ENCODE measurements at regions not wholly inside any gene's neighbourhood (a gene's known extent, or its start where the extent isn't known, plus 50 kb on each side); places are given as distances from the start of the nearest gene placed in this dataset.
"Not testable (repeated sequence)": the region's sequence is repeated elsewhere in the genome, so short reads cannot be mapped to it uniquely, and the experiment has no call there.

GRCh38 chr2:153299809-153300208 is 178.8 kb downstream of the RPRM start:
- Histone ChIP-seq H3K4me3 (ENCODE audit: low read length) (no peak overlapping the region), H3K4me1 (ENCODE audit: insufficient read depth, low read length) (peaks cover 4% of the 10 kb centered on the region; the same call in 1 of the 2 replicates), H3K9me3 (ENCODE audit: insufficient read depth, low read depth, low read length) (no peaks in the 10 kb centered on the region), H3K9ac (ENCODE audit: low read depth, low read length) (no peak overlapping the region), H3K27ac (ENCODE audit: low read length) (no peak overlapping the region), H3K27me3 (ENCODE audit: insufficient read depth, low read length) (no peaks in the 10 kb centered on the region), H3K36me3 (ENCODE audit: insufficient read depth, low read depth, low read length) (no peaks in the 10 kb centered on the region)

GRCh38 chr2:153299217-153299616 is 179.3 kb downstream of the RPRM start:
- no peak overlapping the region for H3K27ac ChIP-seq (ENCODE audit: low read length)

GRCh38 chr2:153294199-153294786 is 184.3 kb downstream of the RPRM start:
- Histone ChIP-seq H3K27ac (ENCODE audit: low read length) (no peak overlapping the region), H3K4me1 (ENCODE audit: insufficient read depth, low read length) (peaks cover 4% of the 10 kb centered on the region; the same call in 1 of the 2 replicates), H3K27me3 (ENCODE audit: insufficient read depth, low read length) (no peaks in the 10 kb centered on the region), H3K9ac (ENCODE audit: low read depth, low read length) (no peak overlapping the region), H3K36me3 (ENCODE audit: insufficient read depth, low read depth, low read length) (no peaks in the 10 kb centered on the region), H3K9me3 (ENCODE audit: insufficient read depth, low read depth, low read length) (no peaks in the 10 kb centered on the region), H3K4me3 (ENCODE audit: low read length) (no peak overlapping the region)

More at GRCh38 chr2:153299217-153299616, 179.3 kb downstream of the RPRM start:
- no peaks in the 10 kb centered on the region for H3K9me3 ChIP-seq (ENCODE audit: insufficient read depth, low read depth, low read length)
- H3K4me3 ChIP-seq (ENCODE audit: low read length): no peak overlapping the region
- H3K27me3 ChIP-seq (ENCODE audit: insufficient read depth, low read length): no peaks in the 10 kb centered on the region
- no peaks in the 10 kb centered on the region for H3K36me3 ChIP-seq (ENCODE audit: insufficient read depth, low read depth, low read length)
- H3K9ac ChIP-seq (ENCODE audit: low read depth, low read length): no peak overlapping the region
- peaks cover 4% of the 10 kb centered on the region; the same call in 1 of the 2 replicates for H3K4me1 ChIP-seq (ENCODE audit: insufficient read depth, low read length)

GRCh38 chr2:153291718-153292117 is 186.8 kb downstream of the RPRM start:
- Histone ChIP-seq H3K9ac (ENCODE audit: low read depth, low read length) (no peak overlapping the region), H3K27ac (ENCODE audit: low read length) (no peak overlapping the region), H3K4me3 (ENCODE audit: low read length) (no peak overlapping the region), H3K27me3 (ENCODE audit: insufficient read depth, low read length) (no peaks in the 10 kb centered on the region), H3K4me1 (ENCODE audit: insufficient read depth, low read length) (no peaks in the 10 kb centered on the region), H3K9me3 (ENCODE audit: insufficient read depth, low read depth, low read length) (no peaks in the 10 kb centered on the region), H3K36me3 (ENCODE audit: insufficient read depth, low read depth, low read length) (no peaks in the 10 kb centered on the region)

GRCh38 chr2:153287109-153287801 is 191.3 kb downstream of the RPRM start:
- H3K27me3 ChIP-seq (ENCODE audit: insufficient read depth, low read length): no peaks in the 10 kb centered on the region
- no peak overlapping the region for H3K9ac ChIP-seq (ENCODE audit: low read depth, low read length)
- H3K9me3 ChIP-seq (ENCODE audit: insufficient read depth, low read depth, low read length): no peaks in the 10 kb centered on the region; the same call in 1 of the 2 replicates
- no peak overlapping the region for H3K27ac ChIP-seq (ENCODE audit: low read length)
- H3K36me3 ChIP-seq (ENCODE audit: insufficient read depth, low read depth, low read length): no peaks in the 10 kb centered on the region
- H3K4me3 ChIP-seq (ENCODE audit: low read length): peak overlapping the region; percentile 46; the same call in 1 of the 2 replicates
- no peaks in the 10 kb centered on the region for H3K4me1 ChIP-seq (ENCODE audit: insufficient read depth, low read length)

- H3K4me3 ChIP-seq (ENCODE audit: low read length): no peak overlapping the region
- H3K9me3 ChIP-seq (ENCODE audit: insufficient read depth, low read depth, low read length): peaks cover 12% of the 10 kb centered on the region; the same call in 1 of the 2 replicates
Measured at GRCh38 chr2:153268941-153269461, 209.6 kb downstream of the RPRM start.

GRCh38 chr2:153256876-153257275 is 221.7 kb downstream of the RPRM start:
- H3K4me1 ChIP-seq (ENCODE audit: insufficient read depth, low read length); H3K27me3 ChIP-seq (ENCODE audit: insufficient read depth, low read length); H3K36me3 ChIP-seq (ENCODE audit: insufficient read depth, low read depth, low read length); H3K9ac ChIP-seq (ENCODE audit: low read depth, low read length); H3K27ac ChIP-seq (ENCODE audit: low read length); H3K4me3 ChIP-seq (ENCODE audit: low read length); H3K9me3 ChIP-seq (ENCODE audit: insufficient read depth, low read depth, low read length): not testable (repeated sequence)

More at GRCh38 chr2:153268941-153269461, 209.6 kb downstream of the RPRM start:
- no peaks in the 10 kb centered on the region for H3K36me3 ChIP-seq (ENCODE audit: insufficient read depth, low read depth, low read length)
- H3K4me1 ChIP-seq (ENCODE audit: insufficient read depth, low read length): no peaks in the 10 kb centered on the region
- no peaks in the 10 kb centered on the region for H3K27me3 ChIP-seq (ENCODE audit: insufficient read depth, low read length)
- no peak overlapping the region for H3K27ac ChIP-seq (ENCODE audit: low read length)
- no peak overlapping the region for H3K9ac ChIP-seq (ENCODE audit: low read depth, low read length)

GRCh38 chr2:153246636-153247035 is 231.9 kb downstream of the RPRM start:
- H3K4me1 ChIP-seq (ENCODE audit: insufficient read depth, low read length); H3K9me3 ChIP-seq (ENCODE audit: insufficient read depth, low read depth, low read length); H3K36me3 ChIP-seq (ENCODE audit: insufficient read depth, low read depth, low read length); H3K4me3 ChIP-seq (ENCODE audit: low read length); H3K9ac ChIP-seq (ENCODE audit: low read depth, low read length); H3K27ac ChIP-seq (ENCODE audit: low read length): not testable (repeated sequence)
- peaks cover 17% of the 10 kb centered on the region for H3K27me3 ChIP-seq (ENCODE audit: insufficient read depth, low read length)

- Histone ChIP-seq H3K4me3 (ENCODE audit: low read length) (no peak overlapping the region), H3K27ac (ENCODE audit: low read length) (no peak overlapping the region), H3K36me3 (ENCODE audit: insufficient read depth, low read depth, low read length) (no peaks in the 10 kb centered on the region), H3K27me3 (ENCODE audit: insufficient read depth, low read length) (no peaks in the 10 kb centered on the region), H3K9ac (ENCODE audit: low read depth, low read length) (no peak overlapping the region), H3K4me1 (ENCODE audit: insufficient read depth, low read length) (no peaks in the 10 kb centered on the region), H3K9me3 (ENCODE audit: insufficient read depth, low read depth, low read length) (no peaks in the 10 kb centered on the region)
Measured at GRCh38 chr2:153235516-153235915, 243.0 kb downstream of the RPRM start.

GRCh38 chr2:153232464-153232863 is 246.1 kb downstream of the RPRM start:
- no peak overlapping the region for H3K27ac ChIP-seq (ENCODE audit: low read length)
- H3K27me3 ChIP-seq (ENCODE audit: insufficient read depth, low read length): no peaks in the 10 kb centered on the region
- H3K4me1 ChIP-seq (ENCODE audit: insufficient read depth, low read length): no peaks in the 10 kb centered on the region
- H3K9ac ChIP-seq (ENCODE audit: low read depth, low read length): no peak overlapping the region
- H3K9me3 ChIP-seq (ENCODE audit: insufficient read depth, low read depth, low read length): no peaks in the 10 kb centered on the region
- H3K36me3 ChIP-seq (ENCODE audit: insufficient read depth, low read depth, low read length): no peaks in the 10 kb centered on the region
- H3K4me3 ChIP-seq (ENCODE audit: low read length): no peak overlapping the region

- Histone ChIP-seq H3K9me3 (ENCODE audit: insufficient read depth, low read depth, low read length) (peaks cover 2% of the 10 kb centered on the region; the same call in 1 of the 2 replicates), H3K4me1 (ENCODE audit: insufficient read depth, low read length) (no peaks in the 10 kb centered on the region), H3K27ac (ENCODE audit: low read length) (no peak overlapping the region), H3K27me3 (ENCODE audit: insufficient read depth, low read length) (no peaks in the 10 kb centered on the region), H3K36me3 (ENCODE audit: insufficient read depth, low read depth, low read length) (no peaks in the 10 kb centered on the region), H3K4me3 (ENCODE audit: low read length) (no peak overlapping the region), H3K9ac (ENCODE audit: low read depth, low read length) (no peak overlapping the region)
Measured at GRCh38 chr2:153230977-153231376, 247.6 kb downstream of the RPRM start.

GRCh38 chr2:153228904-153229303 is 249.7 kb downstream of the RPRM start:
- Histone ChIP-seq H3K9ac (ENCODE audit: low read depth, low read length) (no peak overlapping the region), H3K27ac (ENCODE audit: low read length) (no peak overlapping the region), H3K36me3 (ENCODE audit: insufficient read depth, low read depth, low read length) (no peaks in the 10 kb centered on the region), H3K9me3 (ENCODE audit: insufficient read depth, low read depth, low read length) (peaks cover 6% of the 10 kb centered on the region), H3K27me3 (ENCODE audit: insufficient read depth, low read length) (no peaks in the 10 kb centered on the region), H3K4me3 (ENCODE audit: low read length) (no peak overlapping the region), H3K4me1 (ENCODE audit: insufficient read depth, low read length) (no peaks in the 10 kb centered on the region)
